ENCODE measurements at regions not wholly inside any gene's neighbourhood (a gene's known extent, or its start where the extent isn't known, plus 50 kb on each side); places are given as distances from the start of the nearest gene placed in this dataset.
"Not testable (repeated sequence)": the region's sequence is repeated elsewhere in the genome, so short reads cannot be mapped to it uniquely, and the experiment has no call there.

- no peak for DNase-seq (ENCODE audit: low spot score)
These were observed 128.0 kb upstream of the GPR12 start for GRCh38 chr13:26888632-26889031.

- no peak for DNase-seq (ENCODE audit: low spot score)
These were observed 127.0 kb upstream of the GPR12 start for GRCh38 chr13:26887594-26887993.

GRCh38 chr13:26883613-26884257 lies 123.1 kb upstream of the GPR12 start:
- no peak for DNase-seq (ENCODE audit: low spot score)

GRCh38 chr13:26882731-26883130 lies 122.1 kb upstream of the GPR12 start:
- DNase-seq (ENCODE audit: low spot score): no peak

- DNase-seq (ENCODE audit: low spot score): peak; percentile 23
These were observed 120.6 kb upstream of the GPR12 start for GRCh38 chr13:26881154-26881553.

GRCh38 chr13:26880735-26881134 lies 120.1 kb upstream of the GPR12 start:
- peak; percentile 17 for DNase-seq (ENCODE audit: low spot score)

GRCh38 chr13:26878438-26878837 lies 117.9 kb upstream of the GPR12 start:
- no peak for DNase-seq (ENCODE audit: low spot score)

GRCh38 chr13:26873386-26873698 lies 112.8 kb upstream of the GPR12 start:
- DNase-seq (ENCODE audit: low spot score): no peak

- peak; percentile 67 for DNase-seq (ENCODE audit: low spot score)
These were observed 112.2 kb upstream of the GPR12 start for GRCh38 chr13:26872525-26873385.

GRCh38 chr13:26867451-26868091 lies 107.0 kb upstream of the GPR12 start:
- DNase-seq (ENCODE audit: low spot score): peak; percentile 44

GRCh38 chr13:26864576-26864975 lies 104.0 kb upstream of the GPR12 start:
- no peak for DNase-seq (ENCODE audit: low spot score)

GRCh38 chr13:26861941-26862340 lies 101.4 kb upstream of the GPR12 start:
- no peak for DNase-seq (ENCODE audit: low spot score)

- no peak for DNase-seq (ENCODE audit: low spot score)
These were observed 95.3 kb upstream of the GPR12 start for GRCh38 chr13:26855921-26856320.

GRCh38 chr13:26855071-26855470 lies 94.5 kb upstream of the GPR12 start:
- no peak for DNase-seq (ENCODE audit: low spot score)

GRCh38 chr13:26853323-26853722 lies 92.7 kb upstream of the GPR12 start:
- no peak for DNase-seq (ENCODE audit: low spot score)

- no peak for DNase-seq (ENCODE audit: low spot score)
These were observed 86.7 kb upstream of the GPR12 start for GRCh38 chr13:26847281-26847680.

- not testable (repeated sequence) for DNase-seq (ENCODE audit: low spot score)
These were observed 84.5 kb upstream of the GPR12 start for GRCh38 chr13:26845063-26845462.

GRCh38 chr13:26839682-26840081 lies 79.1 kb upstream of the GPR12 start:
- DNase-seq (ENCODE audit: low spot score): no peak

GRCh38 chr13:26838821-26839220 lies 78.2 kb upstream of the GPR12 start:
- no peak for DNase-seq (ENCODE audit: low spot score)

GRCh38 chr13:26837997-26838396 lies 77.4 kb upstream of the GPR12 start:
- DNase-seq (ENCODE audit: low spot score): no peak

GRCh38 chr13:26837102-26837501 lies 76.5 kb upstream of the GPR12 start:
- no peak for DNase-seq (ENCODE audit: low spot score)

GRCh38 chr13:26836626-26837025 lies 76.0 kb upstream of the GPR12 start:
- no peak for DNase-seq (ENCODE audit: low spot score)

GRCh38 chr13:26834646-26835045 lies 74.1 kb upstream of the GPR12 start:
- no peak for DNase-seq (ENCODE audit: low spot score)

Data from GM03348 (cell line).